GM12872 (cell line): ENCODE measurements at regions not wholly inside any gene's neighbourhood (a gene's known extent, or its start where the extent isn't known, plus 50 kb on each side); places are given as distances from the start of the nearest gene placed in this dataset.

ENCODE experiments used
- CTCF ChIP-seq: IDR thresholded peaks from 3 replicates; pipeline ENCODE4 v1.5.1; 2011; ENCODE audit warnings: low read depth, mild to moderate bottlenecking, low read length, moderate library complexity; ENCODE audit not compliant: insufficient read depth

GRCh38 chr1:110816945-110817344, 56.0 kb upstream of the CD53 start:
- no peak for TF ChIP-seq CTCF

- TF ChIP-seq CTCF = no peak
These were observed 61.4 kb upstream of the CD53 start for GRCh38 chr1:110811529-110811928.

GRCh38 chr1:110800079-110800478, 72.9 kb upstream of the CD53 start:
- TF ChIP-seq CTCF = no peak

GRCh38 chr1:110798691-110799256, 74.2 kb upstream of the CD53 start:
- TF ChIP-seq CTCF = no peak

GRCh38 chr1:110788673-110789072, 84.3 kb upstream of the CD53 start:
- TF ChIP-seq CTCF = no peak

- 0 out of 3 replicates have a peak, but pooled peaks have one; percentile 6 for TF ChIP-seq CTCF
These were observed 85.4 kb upstream of the CD53 start for GRCh38 chr1:110787328-110788071.

- no peak for TF ChIP-seq CTCF
These were observed 86.1 kb upstream of the CD53 start for GRCh38 chr1:110786802-110787327.
